Brain microvascular endothelial cell (primary cell): ENCODE measurements at regions not wholly inside any gene's neighbourhood (a gene's known extent, or its start where the extent isn't known, plus 50 kb on each side); places are given as distances from the start of the nearest gene placed in this dataset.
"Not testable (repeated sequence)": the region's sequence is repeated elsewhere in the genome, so short reads cannot be mapped to it uniquely, and the experiment has no call there.

ENCODE experiments used
- DNase-seq: peaks from one replicate; pipeline ENCODE4 v3.0.0-alpha.2; 2020
- H3K27ac ChIP-seq: fragments of 250-450 bp; sonication (Bioruptor Pico); 2 replicates; pipeline ENCODE4 v1.5.1; 2020; ENCODE audit warnings: mild to moderate bottlenecking, moderate library complexity
- H3K27me3 ChIP-seq: fragments of 250-450 bp; sonication (Bioruptor Pico); replicated peaks from 2 replicates; pipeline ENCODE4 v1.5.1; 2020; ENCODE audit warnings: mild to moderate bottlenecking
- H3K36me3 ChIP-seq: fragments of 250-450 bp; sonication (Bioruptor Pico); replicated peaks from 2 replicates; pipeline ENCODE4 v1.5.1; 2020; ENCODE audit warnings: mild to moderate bottlenecking
- H3K4me3 ChIP-seq: 2 replicates; pipeline ENCODE4 v1.5.1; 2011; ENCODE audit warnings: low read depth, mild to moderate bottlenecking, control low read depth, low read length, moderate library complexity
- CTCF ChIP-seq: IDR thresholded peaks from 2 replicates; pipeline ENCODE4 v1.5.1; 2011; ENCODE audit warnings: low read depth, mild to moderate bottlenecking, moderate library complexity, low read length, control low read depth, inconsistent platforms; ENCODE audit errors: missing control alignments
- in situ Hi-C: cut with HindIII; loops from 2 replicates; pipeline ENCODE4 v1.10.0; 2017; ENCODE audit warnings: low sequenced_read_pairs, low pct_ligation_motif_present

GRCh38 chr21:41567901-41568510 lies 60.0 kb upstream of the TMPRSS2 start:
- no peak overlapping the region for H3K27ac ChIP-seq
- no peaks in the 10 kb centered on the region for H3K27me3 ChIP-seq
- in situ Hi-C loops, result no loop called here
- TF ChIP-seq CTCF, result no peak
- no peaks in the 10 kb centered on the region for H3K36me3 ChIP-seq
- no peak overlapping the region for H3K4me3 ChIP-seq
- no peak for DNase-seq

- H3K27ac ChIP-seq, H3K36me3 ChIP-seq, in situ Hi-C loops, H3K27me3 ChIP-seq, H3K4me3 ChIP-seq, DNase-seq: not testable (repeated sequence)
Measured at GRCh38 chr21:41567237-41567636, 59.3 kb upstream of the TMPRSS2 start.

GRCh38 chr21:41566500-41567014 lies 58.6 kb upstream of the TMPRSS2 start:
- H3K4me3 ChIP-seq, result no peak overlapping the region
- no peaks in the 10 kb centered on the region for H3K36me3 ChIP-seq
- TF ChIP-seq CTCF, result no peak
- no peak for DNase-seq
- H3K27me3 ChIP-seq, result no peaks in the 10 kb centered on the region
- in situ Hi-C loops, result no loop called here
- no peak overlapping the region for H3K27ac ChIP-seq

- H3K27me3 ChIP-seq, result no peaks in the 10 kb centered on the region
- TF ChIP-seq CTCF, result no peak
- H3K36me3 ChIP-seq, result no peaks in the 10 kb centered on the region
- in situ Hi-C loops, result no loop called here
- no peak overlapping the region for H3K4me3 ChIP-seq
- H3K27ac ChIP-seq, result no peak overlapping the region
- DNase-seq, result no peak
Measured at GRCh38 chr21:41565550-41565949, 57.6 kb upstream of the TMPRSS2 start.

GRCh38 chr21:41564871-41565274 lies 56.9 kb upstream of the TMPRSS2 start:
- Histone ChIP-seq H3K36me3 (no peaks in the 10 kb centered on the region), H3K27me3 (no peaks in the 10 kb centered on the region), H3K27ac (no peak overlapping the region), H3K4me3 (no peak overlapping the region)
- no peak for TF ChIP-seq CTCF
- peak; percentile 35 for DNase-seq
- in situ Hi-C loops, result no loop called here

GRCh38 chr21:41562101-41563000 lies 54.4 kb upstream of the TMPRSS2 start:
- no peak overlapping the region for H3K4me3 ChIP-seq
- no peak for DNase-seq
- in situ Hi-C loops, result no loop called here
- no peak overlapping the region for H3K27ac ChIP-seq
- H3K36me3 ChIP-seq, result no peaks in the 10 kb centered on the region
- TF ChIP-seq CTCF, result no peak
- no peaks in the 10 kb centered on the region for H3K27me3 ChIP-seq
